PC-3 (cell line): ENCODE measurements at regions not wholly inside any gene's neighbourhood (a gene's known extent, or its start where the extent isn't known, plus 50 kb on each side); places are given as distances from the start of the nearest gene placed in this dataset.

ENCODE experiments used
- ATAC-seq: fragments of 200-7000 bp; cut with Tn5 transposase; 2 replicates; pipeline ENCODE4 v1.9.1; 2020; ENCODE audit warnings: mild to moderate bottlenecking, moderate library complexity
- BruUV-seq: library from RNA; stranded (reverse); fragments of 400-500 nt; replicated peaks from 2 replicates; lab custom pipeline; 2021; lab: Mats Ljungman, UMichigan
- CTCF ChIA-PET: fragments of 300-600 bp; sonication (Branson Sonifier 250); formaldehyde crosslinking; loops from one replicate; lab custom pipeline; 2022; ENCODE audit warnings: antibody characterized with exemption; lab: Charles Lee
- POLR2A ChIA-PET: fragments of 300-600 bp; sonication (Branson Sonifier 250); formaldehyde crosslinking; loops from one replicate; lab custom pipeline; 2022; ENCODE audit warnings: antibody characterized with exemption; ENCODE audit not compliant: unreplicated experiment; lab: Charles Lee
- DNase-seq: peaks from one replicate; pipeline ENCODE4 v3.0.0-alpha.2; 2015
- H2AFZ ChIP-seq: fragments of 300-600 bp; sonication (generic); 2 replicates; pipeline ENCODE4 v1.6.0; 2016; ENCODE audit warnings: antibody characterized with exemption, low read length
- H3F3A ChIP-seq: fragments of 300-600 bp; sonication (generic); one replicate; pipeline ENCODE4 v1.6.0; 2017; ENCODE audit warnings: antibody characterized with exemption, low read length, control low read depth, mild to moderate bottlenecking; ENCODE audit not compliant: unreplicated experiment
- H3K27ac ChIP-seq: fragments of 300-600 bp; sonication (generic); 2 replicates; pipeline ENCODE4 v1.5.1; 2016; ENCODE audit warnings: mild to moderate bottlenecking, low read length
- H3K27me3 ChIP-seq: fragments of 300-600 bp; sonication (generic); 2 replicates; pipeline ENCODE4 v1.6.1; 2016; ENCODE audit warnings: low read length, mixed read lengths
- H3K36me3 ChIP-seq: fragments of 300-600 bp; sonication (generic); 2 replicates; pipeline ENCODE4 v1.6.1; 2016; ENCODE audit warnings: low read depth, mixed run types, low read length, mixed read lengths
- H3K4me1 ChIP-seq: fragments of 300-600 bp; sonication (generic); 2 replicates; pipeline ENCODE4 v1.5.1; 2016; ENCODE audit warnings: low read length; ENCODE audit not compliant: insufficient read depth
- H3K4me2 ChIP-seq: fragments of 300-600 bp; sonication (generic); 2 replicates; pipeline ENCODE4 v1.6.0; 2016; ENCODE audit warnings: low read length
- H3K4me3 ChIP-seq: fragments of 300-600 bp; sonication (generic); 2 replicates; pipeline ENCODE4 v1.5.1; 2016; ENCODE audit warnings: mild to moderate bottlenecking, low read length, mixed read lengths
- H3K79me2 ChIP-seq: fragments of 300-600 bp; sonication (generic); 2 replicates; pipeline ENCODE4 v1.6.1; 2017; ENCODE audit warnings: low read length, mixed read lengths
- H3K9ac ChIP-seq: fragments of 300-600 bp; sonication (generic); 2 replicates; pipeline ENCODE4 v1.6.0; 2016; ENCODE audit warnings: mild to moderate bottlenecking, low read length
- H3K9me2 ChIP-seq: fragments of 300-600 bp; sonication (generic); replicated peaks from 2 replicates; pipeline ENCODE4 v1.6.1; 2016; ENCODE audit warnings: mixed run types, low read length, mixed read lengths
- H3K9me3 ChIP-seq: fragments of 300-600 bp; sonication (generic); 2 replicates; pipeline ENCODE4 v1.6.1; 2016; ENCODE audit warnings: low read length, mixed read lengths
- H4K20me1 ChIP-seq: fragments of 300-600 bp; sonication (generic); 2 replicates; pipeline ENCODE4 v1.6.1; 2016; ENCODE audit warnings: low read length, mixed read lengths
- EZH2 ChIP-seq: fragments of 300-600 bp; sonication (generic); IDR thresholded peaks from one replicate; pipeline ENCODE4 v1.6.1; 2017; ENCODE audit warnings: antibody characterized with exemption, mild to moderate bottlenecking, low read length; ENCODE audit not compliant: unreplicated experiment
- EZH2phosphoT487 ChIP-seq: fragments of 300-600 bp; sonication (generic); IDR thresholded peaks from 2 replicates; pipeline ENCODE4 v1.6.1; 2018; ENCODE audit warnings: mild to moderate bottlenecking, antibody characterized with exemption, low read length, borderline replicate concordance
- intact Hi-C: fragments of 100-400 bp; cut with micrococcal nuclease; formaldehyde crosslinking; loops from 2 replicates; pipeline ENCODE4 v1.9.0; 2023
- TF ChIP-seq, protein P1 (sequence below): fragments of 300-600 bp; sonication (generic); conservative IDR thresholded peaks from 2 replicates; pipeline ENCODE4 v1.5.1; 2017; ENCODE audit warnings: antibody characterized with exemption, low read depth, mild to moderate bottlenecking, low read length

DNA sequence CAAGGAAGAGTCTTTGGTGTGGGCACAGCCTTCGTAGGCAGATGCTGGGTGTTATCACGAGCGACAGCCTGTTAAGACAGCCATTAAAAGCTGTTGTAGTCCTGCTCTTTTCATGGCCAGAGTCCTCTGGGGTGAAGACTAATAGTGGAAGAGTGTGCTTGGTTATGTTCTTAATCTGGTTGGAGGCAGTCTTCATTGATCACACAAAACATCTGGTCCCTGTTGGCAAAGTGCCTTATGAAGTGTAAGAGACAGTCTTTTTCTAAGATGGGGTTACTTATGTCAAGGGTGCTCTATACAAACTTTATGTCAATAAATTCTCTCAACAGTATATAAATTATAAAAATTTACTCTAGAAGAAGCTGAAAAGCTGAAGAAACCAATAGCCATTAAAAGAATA lies 280.4 kb downstream of the CAAP1 start:
- Histone ChIP-seq H4K20me1 (no peaks in the 10 kb centered on the region), H3K4me3 (no peak overlapping the region), H2AFZ (no peak overlapping the region), H3K36me3 (no peaks in the 10 kb centered on the region), H3F3A (no peaks in the 10 kb centered on the region), H3K27ac (no peak overlapping the region), H3K4me2 (no peak overlapping the region), H3K79me2 (no peaks in the 10 kb centered on the region), H3K9me3 (no peaks in the 10 kb centered on the region), H3K4me1 (no peaks in the 10 kb centered on the region), H3K9ac (no peak overlapping the region), H3K9me2 (no peaks in the 10 kb centered on the region), H3K27me3 (no peaks in the 10 kb centered on the region)
- CTCF ChIA-PET = interaction anchor here (0.6 kb wide), 1 partner anchor 13 kb away, joined by 3 read pairs; no protein-coding TSS in a partner anchor
- no peak for DNase-seq
- no peak for ATAC-seq
- BruUV-seq = no TSS peak
- intact Hi-C loops = loop anchor here (5.0 kb wide), 1 partner anchor 285 kb away; no protein-coding TSS in a partner anchor
- POLR2A ChIA-PET = no interaction called here
- TF ChIP-seq, protein P1, sequence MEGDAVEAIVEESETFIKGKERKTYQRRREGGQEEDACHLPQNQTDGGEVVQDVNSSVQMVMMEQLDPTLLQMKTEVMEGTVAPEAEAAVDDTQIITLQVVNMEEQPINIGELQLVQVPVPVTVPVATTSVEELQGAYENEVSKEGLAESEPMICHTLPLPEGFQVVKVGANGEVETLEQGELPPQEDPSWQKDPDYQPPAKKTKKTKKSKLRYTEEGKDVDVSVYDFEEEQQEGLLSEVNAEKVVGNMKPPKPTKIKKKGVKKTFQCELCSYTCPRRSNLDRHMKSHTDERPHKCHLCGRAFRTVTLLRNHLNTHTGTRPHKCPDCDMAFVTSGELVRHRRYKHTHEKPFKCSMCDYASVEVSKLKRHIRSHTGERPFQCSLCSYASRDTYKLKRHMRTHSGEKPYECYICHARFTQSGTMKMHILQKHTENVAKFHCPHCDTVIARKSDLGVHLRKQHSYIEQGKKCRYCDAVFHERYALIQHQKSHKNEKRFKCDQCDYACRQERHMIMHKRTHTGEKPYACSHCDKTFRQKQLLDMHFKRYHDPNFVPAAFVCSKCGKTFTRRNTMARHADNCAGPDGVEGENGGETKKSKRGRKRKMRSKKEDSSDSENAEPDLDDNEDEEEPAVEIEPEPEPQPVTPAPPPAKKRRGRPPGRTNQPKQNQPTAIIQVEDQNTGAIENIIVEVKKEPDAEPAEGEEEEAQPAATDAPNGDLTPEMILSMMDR = no peak
- TF ChIP-seq EZH2 (no peak), EZH2phosphoT487 (no peak)

DNA sequence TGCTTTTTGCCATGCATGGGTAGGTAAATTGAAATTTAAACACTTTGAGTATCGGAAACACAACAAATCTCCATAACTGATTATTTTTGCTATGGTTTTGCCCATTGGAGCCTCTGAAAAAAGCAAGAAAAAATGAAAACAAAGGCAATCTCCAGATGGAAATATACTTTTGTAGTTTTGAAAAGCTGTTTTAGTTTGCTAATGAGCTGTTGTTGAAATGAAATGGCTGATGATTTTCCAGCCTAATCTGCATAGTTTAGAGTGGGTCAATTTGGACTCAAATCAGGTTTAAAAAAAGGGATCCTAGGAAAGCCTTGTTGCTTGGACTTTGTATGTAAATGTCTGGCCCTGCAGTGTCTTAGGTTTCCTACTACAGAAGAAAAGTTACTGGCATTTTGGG lies 285.8 kb downstream of the CAAP1 start:
- no peak overlapping the region for H3K9ac ChIP-seq
- TF ChIP-seq EZH2phosphoT487 (no peak), EZH2 (no peak)
- TF ChIP-seq, protein P1 = no peak
- H3K36me3 ChIP-seq = no peaks in the 10 kb centered on the region
- H2AFZ ChIP-seq = no peak overlapping the region
- no peak overlapping the region for H3K4me2 ChIP-seq
- no peak for ATAC-seq
- POLR2A ChIA-PET = no interaction called here
- intact Hi-C loops = no loop called here
- no peak for DNase-seq
- no peaks in the 10 kb centered on the region for H3K4me1 ChIP-seq
- no peaks in the 10 kb centered on the region for H3K9me3 ChIP-seq
- H4K20me1 ChIP-seq = no peaks in the 10 kb centered on the region
- no peaks in the 10 kb centered on the region for H3K9me2 ChIP-seq
- no peaks in the 10 kb centered on the region for H3K27me3 ChIP-seq
- H3K27ac ChIP-seq = no peak overlapping the region
- no peaks in the 10 kb centered on the region for H3F3A ChIP-seq
- no TSS peak for BruUV-seq
- H3K4me3 ChIP-seq = no peak overlapping the region
- H3K79me2 ChIP-seq = no peaks in the 10 kb centered on the region
- CTCF ChIA-PET = no interaction called here

DNA sequence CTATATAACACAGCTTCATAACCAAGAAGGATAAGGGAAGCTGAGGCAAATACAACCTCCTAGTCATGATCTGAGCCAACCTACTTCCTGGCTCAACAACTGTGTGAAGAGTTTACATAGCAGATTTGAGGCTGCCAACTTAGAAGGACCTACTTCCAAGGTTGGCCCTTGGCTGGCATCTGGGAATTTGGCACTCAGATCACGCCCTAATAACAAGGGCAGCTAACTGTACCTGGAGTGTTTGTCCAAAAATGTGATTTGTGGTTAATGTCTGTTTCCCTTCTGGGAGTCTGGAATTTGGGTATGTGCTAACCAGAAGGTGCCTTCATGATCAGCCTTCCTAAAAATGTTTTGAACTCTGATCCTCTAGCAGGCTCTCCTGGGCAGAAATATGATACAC lies 287.2 kb downstream of the CAAP1 start:
- Histone ChIP-seq H3K79me2 (no peaks in the 10 kb centered on the region), H3K9me2 (no peaks in the 10 kb centered on the region), H2AFZ (no peak overlapping the region), H3F3A (no peaks in the 10 kb centered on the region), H3K9ac (no peak overlapping the region), H3K4me2 (no peak overlapping the region), H3K4me1 (no peaks in the 10 kb centered on the region), H3K27ac (no peak overlapping the region), H3K27me3 (no peaks in the 10 kb centered on the region), H3K9me3 (no peaks in the 10 kb centered on the region), H3K4me3 (no peak overlapping the region), H3K36me3 (no peaks in the 10 kb centered on the region), H4K20me1 (no peaks in the 10 kb centered on the region)
- TF ChIP-seq EZH2phosphoT487 (no peak), EZH2 (no peak)
- TF ChIP-seq, protein P1 = no peak
- BruUV-seq = no TSS peak
- ChIA-PET POLR2A (no interaction called here), CTCF (no interaction called here)
- ATAC-seq (no peak), DNase-seq (no peak)
- intact Hi-C loops = no loop called here
